A549 (cell line): ENCODE measurements at regions not wholly inside any gene's neighbourhood (a gene's known extent, or its start where the extent isn't known, plus 50 kb on each side); places are given as distances from the start of the nearest gene placed in this dataset.

Experiments used
- ATAC-seq, 2 experiments: fragments of 200-7000 bp in 1 of 2; fragments of >200 bp in 1 of 2; cut with Nextera tagmentation in 1 of 2; cut with Tn5 transposase in 1 of 2; 3 replicates each; pipeline versions ENCODE4 v1.8.0 to v1.9.1; 2018 to 2020; ENCODE audit warnings: mild to moderate bottlenecking in 1 of 2, moderate library complexity in 1 of 2
- CTCF ChIA-PET: fragments of 300-600 bp; sonication (Branson Sonifier 250); formaldehyde crosslinking; extraction: SDS; loops from one replicate; lab custom pipeline; 2021; ENCODE audit warnings: antibody characterized with exemption, inconsistent platforms; lab: Yijun Ruan, JAX
- POLR2A ChIA-PET: fragments of 350-600 bp; formaldehyde crosslinking; extraction: SDS; loops from one replicate; lab custom pipeline; 2021; ENCODE audit warnings: antibody characterized with exemption, inconsistent platforms; lab: Yijun Ruan, JAX
- DNase-seq, 2 experiments: peaks; one replicate each; pipeline versions ENCODE4 v3.0.0 to v3.0.0-alpha.2; 2011 to 2016; ENCODE audit warnings: low read depth in 1 of 2, low spot score in 1 of 2
- FAIRE-seq: peaks from 2 replicates; lab custom pipeline; 2011; peaks lifted over from hg19 to GRCh38; lab: Jason Lieb, UNC
- H3K27ac ChIP-seq, 2 experiments: fragments of >200 bp; sonication (Bioruptor Twin); formaldehyde crosslinking; 3 replicates each; pipeline ENCODE4 v1.5.1; 2016 to 2017
- H3K4me1 ChIP-seq: fragments of >200 bp; sonication (Bioruptor Twin); formaldehyde crosslinking; 3 replicates; pipeline ENCODE4 v1.6.1; 2016
- H3K4me2 ChIP-seq: fragments of >200 bp; sonication (Bioruptor Twin); formaldehyde crosslinking; 3 replicates; pipeline ENCODE4 v1.6.1; 2016
- H3K4me3 ChIP-seq: fragments of >200 bp; sonication (Bioruptor Twin); formaldehyde crosslinking; 3 replicates; pipeline ENCODE4 v1.5.1; 2016
- H3K9me3 ChIP-seq: fragments of >200 bp; sonication (Bioruptor Twin); formaldehyde crosslinking; 3 replicates; pipeline ENCODE4 v1.6.1; 2016
- ATOH8 ChIP-seq: fragments of 250-450 bp; sonication (Bioruptor Pico); IDR thresholded peaks from 2 replicates; pipeline ENCODE4 v1.5.0; 2020; ENCODE audit warnings: low read depth, mild to moderate bottlenecking, moderate library complexity
- BHLHE40 ChIP-seq: IDR thresholded peaks from 2 replicates; pipeline ENCODE4 v1.6.1; 2012; ENCODE audit warnings: low read depth, low read length, inconsistent platforms
- CBX8 ChIP-seq: fragments of 200-600 bp; sonication (generic); IDR thresholded peaks from 2 replicates; pipeline ENCODE4 v1.6.1; 2016
- CEBPB ChIP-seq, 2 experiments: fragments of >200 bp in 1 of 2; sonication (Bioruptor Twin) in 1 of 2; formaldehyde crosslinking in 1 of 2; IDR thresholded peaks; 2 replicates each; pipeline ENCODE4 v1.6.1; 2012 to 2016
- ELK1 ChIP-seq: fragments of 150-350 bp; IDR thresholded peaks from 2 replicates; pipeline ENCODE4 v1.6.1; 2014; ENCODE audit warnings: low read depth, mild to moderate bottlenecking, low read length
- EP300 ChIP-seq, 2 experiments: fragments of >200 bp; sonication (Bioruptor Twin); formaldehyde crosslinking; IDR thresholded peaks; 2 replicates in 1 of 2; 3 replicates in 1 of 2; pipeline ENCODE4 v1.6.1; 2016 to 2017
- FOSL2 ChIP-seq, 2 experiments: fragments of 450-650 bp in 1 of 2; fragments of >200 bp in 1 of 2; sonication (Bioruptor Twin) in 1 of 2; formaldehyde crosslinking; IDR thresholded peaks; 2 replicates each; pipeline versions ENCODE4 v1.5.0 to v1.6.1; 2016 to 2020; ENCODE audit warnings: mild to moderate bottlenecking in 1 of 2, moderate library complexity in 1 of 2
- GATA3 ChIP-seq: IDR thresholded peaks from 2 replicates; pipeline ENCODE4 v1.6.1; 2012; ENCODE audit warnings: borderline replicate concordance
- HMGXB4 ChIP-seq: fragments of 250-450 bp; sonication (Bioruptor Pico); IDR thresholded peaks from 2 replicates; pipeline ENCODE4 v1.5.0; 2021; ENCODE audit warnings: mild to moderate bottlenecking, moderate library complexity, borderline replicate concordance
- HOXB13 ChIP-seq: fragments of 250-450 bp; sonication (Bioruptor Pico); IDR thresholded peaks from 2 replicates; pipeline ENCODE4 v1.5.0; 2020; ENCODE audit warnings: low read depth, mild to moderate bottlenecking, moderate library complexity
- JUNB ChIP-seq: fragments of >200 bp; sonication (Bioruptor Twin); formaldehyde crosslinking; IDR thresholded peaks from 2 replicates; pipeline ENCODE4 v1.6.1; 2016
- KDM5A ChIP-seq: fragments of 200-600 bp; sonication (generic); IDR thresholded peaks from 2 replicates; pipeline ENCODE4 v1.6.1; 2016; ENCODE audit warnings: antibody characterized with exemption, mild to moderate bottlenecking
- MAFK ChIP-seq: fragments of 450-650 bp; IDR thresholded peaks from 2 replicates; pipeline ENCODE4 v1.6.1; 2014; ENCODE audit not compliant: partially characterized antibody
- MAX ChIP-seq: IDR thresholded peaks from 2 replicates; pipeline ENCODE4 v1.6.1; 2012
- NFE2L2 ChIP-seq: fragments of 150-350 bp; conservative IDR thresholded peaks from 2 replicates; pipeline ENCODE4 v1.6.1; 2014; ENCODE audit warnings: low read length
- NR3C1 ChIP-seq: fragments of >200 bp; sonication (Bioruptor Twin); formaldehyde crosslinking; IDR thresholded peaks from 3 replicates; pipeline ENCODE4 v1.6.1; 2017
- PBX3 ChIP-seq: IDR thresholded peaks from 2 replicates; pipeline ENCODE4 v1.6.1; 2012
- RAD21 ChIP-seq, 2 experiments: fragments of >200 bp in 1 of 2; sonication (Bioruptor Twin) in 1 of 2; formaldehyde crosslinking in 1 of 2; IDR thresholded peaks in 1 of 2; conservative IDR thresholded peaks in 1 of 2; 2 replicates in 1 of 2; 3 replicates in 1 of 2; pipeline ENCODE4 v1.6.1; 2012 to 2018; ENCODE audit warnings: inconsistent platforms in 1 of 2
- RARB ChIP-seq: fragments of 250-450 bp; sonication (Bioruptor Pico); IDR thresholded peaks from 2 replicates; pipeline ENCODE4 v1.8.0; 2021; ENCODE audit warnings: mild to moderate bottlenecking, moderate library complexity
- RCOR1 ChIP-seq: fragments of 150-350 bp; IDR thresholded peaks from 2 replicates; pipeline ENCODE4 v1.6.1; 2014; ENCODE audit warnings: antibody characterized with exemption, low read length, low read depth
- RFX5 ChIP-seq: fragments of 450-650 bp; IDR thresholded peaks from 2 replicates; pipeline ENCODE4 v1.7.1; 2014; ENCODE audit warnings: antibody characterized with exemption, mild to moderate bottlenecking, moderate library complexity
- RNF2 ChIP-seq: fragments of 200-600 bp; sonication (generic); IDR thresholded peaks from 2 replicates; pipeline ENCODE4 v1.6.1; 2016; ENCODE audit warnings: low read depth, mild to moderate bottlenecking, antibody characterized with exemption, moderate library complexity, borderline replicate concordance
- SREBF2 ChIP-seq: fragments of 450-650 bp; IDR thresholded peaks from 2 replicates; pipeline ENCODE4 v1.6.1; 2014; ENCODE audit warnings: mild to moderate bottlenecking, moderate library complexity
- TP53 ChIP-seq: fragments of 250-450 bp; sonication (Bioruptor Pico); IDR thresholded peaks from 2 replicates; pipeline ENCODE4 v1.5.0; 2021; ENCODE audit warnings: mild to moderate bottlenecking, moderate library complexity
- USF2 ChIP-seq: fragments of 450-650 bp; IDR thresholded peaks from 2 replicates; pipeline ENCODE4 v1.6.1; 2014; ENCODE audit warnings: antibody characterized with exemption
- ZC3H11A ChIP-seq: fragments of 450-650 bp; IDR thresholded peaks from 2 replicates; pipeline ENCODE4 v1.6.1; 2014; ENCODE audit warnings: antibody characterized with exemption, mild to moderate bottlenecking
- ZSCAN20 ChIP-seq: fragments of 250-450 bp; sonication (Bioruptor Pico); IDR thresholded peaks from 2 replicates; pipeline ENCODE4 v1.8.0; 2022; ENCODE audit warnings: mild to moderate bottlenecking, moderate library complexity
- WGBS: methylation state at CpG from one replicate; pipeline ENCODE4 v1.1.6; 2017; ENCODE audit errors: missing lambda C conversion rate; 5-methylcytosine and 5-hydroxymethylcytosine counted together

GRCh38 chr22:47245786-47246185 lies 483.3 kb downstream of the TBC1D22A start:
- ChIA-PET POLR2A (no interaction called here), CTCF (no interaction called here)
- Histone ChIP-seq H3K4me3 (no peak overlapping the region), H3K4me1 (no peaks in the 10 kb centered on the region), H3K9me3 (peaks cover 6% of the 10 kb centered on the region; the same call in 1 of the 3 replicates), H3K27ac (no peak overlapping the region), H3K4me2 (no peak overlapping the region)
- ATAC-seq = no peak
- no peak for FAIRE-seq
- DNase-seq = no peak
- WGBS = 28% methylated on average over 4 of the region's 7 CpGs
- TF ChIP-seq USF2 (no peak), FOSL2 (IDR thresholded peaks at IDR 0.05) (no peak), FOSL2 (CRISPR knock-in tag; IDR thresholded peaks at IDR 0.05) (no peak), JUNB (no peak), GATA3 (no peak), MAX (no peak), NR3C1 (no peak)

- no peak overlapping the region for H3K27ac ChIP-seq
- TF ChIP-seq RFX5 = no peak
- no peak for TF ChIP-seq RARB (CRISPR knock-in tag)
- TF ChIP-seq SREBF2 = no peak
- no peak for TF ChIP-seq KDM5A
- TF ChIP-seq HOXB13 (CRISPR knock-in tag) = no peak
- TF ChIP-seq BHLHE40 = no peak
- TF ChIP-seq RCOR1 = no peak
- no peak for TF ChIP-seq ZC3H11A
- no peak for TF ChIP-seq ATOH8 (CRISPR knock-in tag)
- TF ChIP-seq PBX3 = no peak
- no peak for TF ChIP-seq RAD21 (conservative IDR thresholded peaks at IDR 0.05 in 1 of 2, IDR thresholded peaks at IDR 0.05 in 1 of 2)
- TF ChIP-seq EP300 (IDR thresholded peaks at IDR 0.05) = no peak
- no peak for TF ChIP-seq NFE2L2
- no peak for TF ChIP-seq MAFK
- TF ChIP-seq ZSCAN20 (CRISPR knock-in tag) = no peak
- no peak for TF ChIP-seq ELK1
- TF ChIP-seq, all 56 proteins: peak for 0
- H3K4me2 ChIP-seq = no peak overlapping the region
- H3K9me3 ChIP-seq = peaks cover 6% of the 10 kb centered on the region; the same call in 1 of the 3 replicates
- 5% methylated on average over 2 of the region's 3 CpGs for WGBS
- no peak overlapping the region for H3K4me3 ChIP-seq
- ATAC-seq = no peak
- no peak for DNase-seq
- FAIRE-seq = no peak
- ChIA-PET CTCF (no interaction called here), POLR2A (no interaction called here)
- no peaks in the 10 kb centered on the region for H3K4me1 ChIP-seq
These were observed 482.8 kb downstream of the TBC1D22A start for GRCh38 chr22:47245286-47245685.

GRCh38 chr22:47240116-47240515 lies 477.7 kb downstream of the TBC1D22A start:
- WGBS = 32% methylated on average over 10 of the region's 10 CpGs
- Histone ChIP-seq H3K4me1 (no peaks in the 10 kb centered on the region), H3K4me2 (no peak overlapping the region), H3K9me3 (peaks cover 6% of the 10 kb centered on the region; the same call in 1 of the 3 replicates), H3K4me3 (no peak overlapping the region), H3K27ac (no peak overlapping the region)
- DNase-seq (no peak), FAIRE-seq (no peak), ATAC-seq (no peak)
- ChIA-PET POLR2A (no interaction called here), CTCF (interaction anchor here (0.6 kb wide), 1 partner anchor 320 kb away, joined by 3 read pairs; no protein-coding TSS in a partner anchor)
- no peak for TF ChIP-seq RNF2
- TF ChIP-seq TP53 (CRISPR knock-in tag) = no peak
- no peak for TF ChIP-seq CBX8
- no peak for TF ChIP-seq ATOH8 (CRISPR knock-in tag)
- TF ChIP-seq HMGXB4 = no peak
- TF ChIP-seq CEBPB (IDR thresholded peaks at IDR 0.05) = no peak
- no peak for TF ChIP-seq PBX3
- TF ChIP-seq NR3C1 = no peak
- TF ChIP-seq USF2 = no peak
